Brain microvascular endothelial cell (primary cell): ENCODE measurements at regions not wholly inside any gene's neighbourhood (a gene's known extent, or its start where the extent isn't known, plus 50 kb on each side); places are given as distances from the start of the nearest gene placed in this dataset.
"Not testable (repeated sequence)": the region's sequence is repeated elsewhere in the genome, so short reads cannot be mapped to it uniquely, and the experiment has no call there.

ENCODE experiments used
- DNase-seq: peaks from one replicate; pipeline ENCODE4 v3.0.0-alpha.2; 2020
- H3K27ac ChIP-seq: fragments of 250-450 bp; sonication (Bioruptor Pico); 2 replicates; pipeline ENCODE4 v1.5.1; 2020; ENCODE audit warnings: mild to moderate bottlenecking, moderate library complexity
- H3K27me3 ChIP-seq: fragments of 250-450 bp; sonication (Bioruptor Pico); replicated peaks from 2 replicates; pipeline ENCODE4 v1.5.1; 2020; ENCODE audit warnings: mild to moderate bottlenecking
- H3K36me3 ChIP-seq: fragments of 250-450 bp; sonication (Bioruptor Pico); replicated peaks from 2 replicates; pipeline ENCODE4 v1.5.1; 2020; ENCODE audit warnings: mild to moderate bottlenecking
- H3K4me3 ChIP-seq: 2 replicates; pipeline ENCODE4 v1.5.1; 2011; ENCODE audit warnings: low read depth, mild to moderate bottlenecking, control low read depth, low read length, moderate library complexity
- CTCF ChIP-seq: IDR thresholded peaks from 2 replicates; pipeline ENCODE4 v1.5.1; 2011; ENCODE audit warnings: low read depth, mild to moderate bottlenecking, moderate library complexity, low read length, control low read depth, inconsistent platforms; ENCODE audit errors: missing control alignments
- in situ Hi-C: cut with HindIII; loops from 2 replicates; pipeline ENCODE4 v1.10.0; 2017; ENCODE audit warnings: low sequenced_read_pairs, low pct_ligation_motif_present

GRCh38 chr17:73914536-73915274, 270.5 kb upstream of the SDK2 start:
- H3K27me3 ChIP-seq: no peaks in the 10 kb centered on the region
- no peaks in the 10 kb centered on the region for H3K36me3 ChIP-seq
- TF ChIP-seq CTCF: no peak
- in situ Hi-C loops: no loop called here
- H3K4me3 ChIP-seq: no peak overlapping the region
- no peak for DNase-seq
- no peak overlapping the region for H3K27ac ChIP-seq

GRCh38 chr17:73919033-73919432, 274.8 kb upstream of the SDK2 start:
- DNase-seq, in situ Hi-C loops, H3K27me3 ChIP-seq, H3K27ac ChIP-seq, H3K36me3 ChIP-seq, H3K4me3 ChIP-seq: not testable (repeated sequence)

GRCh38 chr17:73921306-73921705, 277.1 kb upstream of the SDK2 start:
- in situ Hi-C loops: no loop called here
- Histone ChIP-seq H3K36me3 (no peaks in the 10 kb centered on the region), H3K4me3 (no peak overlapping the region), H3K27ac (no peak overlapping the region), H3K27me3 (no peaks in the 10 kb centered on the region)
- DNase-seq: no peak
- TF ChIP-seq CTCF: no peak

- no peak for DNase-seq
- Histone ChIP-seq H3K27me3 (no peaks in the 10 kb centered on the region), H3K27ac (no peak overlapping the region), H3K36me3 (no peaks in the 10 kb centered on the region), H3K4me3 (no peak overlapping the region)
- in situ Hi-C loops: no loop called here
- no peak for TF ChIP-seq CTCF
Observed at GRCh38 chr17:73924114-73924908, 279.2 kb upstream of the RPL38 start.

GRCh38 chr17:73924909-73925186, 278.6 kb upstream of the RPL38 start:
- Histone ChIP-seq H3K4me3 (no peak overlapping the region), H3K27ac (no peak overlapping the region), H3K36me3 (no peaks in the 10 kb centered on the region), H3K27me3 (no peaks in the 10 kb centered on the region)
- in situ Hi-C loops: no loop called here
- no peak for DNase-seq
- no peak for TF ChIP-seq CTCF

GRCh38 chr17:73929860-73930430, 273.5 kb upstream of the RPL38 start:
- Histone ChIP-seq H3K27ac (no peak overlapping the region), H3K36me3 (no peaks in the 10 kb centered on the region), H3K27me3 (no peaks in the 10 kb centered on the region), H3K4me3 (no peak overlapping the region)
- no peak for DNase-seq
- no peak for TF ChIP-seq CTCF
- in situ Hi-C loops: no loop called here
